ENCODE measurements at regions not wholly inside any gene's neighbourhood (a gene's known extent, or its start where the extent isn't known, plus 50 kb on each side); places are given as distances from the start of the nearest gene placed in this dataset.
"Not testable (repeated sequence)": the region's sequence is repeated elsewhere in the genome, so short reads cannot be mapped to it uniquely, and the experiment has no call there.

DNA sequence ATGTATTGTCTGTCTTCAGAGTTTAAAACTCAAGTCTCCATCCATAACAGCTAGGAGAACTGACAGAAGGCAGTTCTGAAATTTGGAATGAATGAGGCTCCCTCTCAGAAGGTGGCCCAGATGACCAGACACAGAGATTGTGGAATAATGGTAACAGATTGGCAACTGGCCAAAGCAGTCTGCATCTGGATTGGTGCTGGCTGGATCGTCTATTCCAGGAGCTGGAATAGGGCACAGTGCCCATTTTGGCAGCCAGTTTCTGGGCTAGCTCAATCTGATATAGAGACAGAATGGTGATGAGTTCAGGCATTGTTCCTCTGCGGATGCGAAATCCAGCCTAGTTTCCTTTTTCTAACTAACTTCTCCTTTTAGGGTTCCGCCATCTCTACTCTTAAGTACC lies 851.7 kb downstream of the PDCD6IP start:
- Histone ChIP-seq H3K4me1 (no peaks in the 10 kb centered on the region), H3K9me3 (no peaks in the 10 kb centered on the region), H3K4me3 (ENCODE audit: low read depth, low read length) (no peak overlapping the region), H3K27me3 (no peaks in the 10 kb centered on the region), H3K36me3 (no peaks in the 10 kb centered on the region)
- DNase-seq: peak; percentile 36
- TF ChIP-seq, protein P1, sequence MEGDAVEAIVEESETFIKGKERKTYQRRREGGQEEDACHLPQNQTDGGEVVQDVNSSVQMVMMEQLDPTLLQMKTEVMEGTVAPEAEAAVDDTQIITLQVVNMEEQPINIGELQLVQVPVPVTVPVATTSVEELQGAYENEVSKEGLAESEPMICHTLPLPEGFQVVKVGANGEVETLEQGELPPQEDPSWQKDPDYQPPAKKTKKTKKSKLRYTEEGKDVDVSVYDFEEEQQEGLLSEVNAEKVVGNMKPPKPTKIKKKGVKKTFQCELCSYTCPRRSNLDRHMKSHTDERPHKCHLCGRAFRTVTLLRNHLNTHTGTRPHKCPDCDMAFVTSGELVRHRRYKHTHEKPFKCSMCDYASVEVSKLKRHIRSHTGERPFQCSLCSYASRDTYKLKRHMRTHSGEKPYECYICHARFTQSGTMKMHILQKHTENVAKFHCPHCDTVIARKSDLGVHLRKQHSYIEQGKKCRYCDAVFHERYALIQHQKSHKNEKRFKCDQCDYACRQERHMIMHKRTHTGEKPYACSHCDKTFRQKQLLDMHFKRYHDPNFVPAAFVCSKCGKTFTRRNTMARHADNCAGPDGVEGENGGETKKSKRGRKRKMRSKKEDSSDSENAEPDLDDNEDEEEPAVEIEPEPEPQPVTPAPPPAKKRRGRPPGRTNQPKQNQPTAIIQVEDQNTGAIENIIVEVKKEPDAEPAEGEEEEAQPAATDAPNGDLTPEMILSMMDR (IDR thresholded peaks at IDR 0.05; ENCODE audit: low read depth, low read length): no peak

DNA sequence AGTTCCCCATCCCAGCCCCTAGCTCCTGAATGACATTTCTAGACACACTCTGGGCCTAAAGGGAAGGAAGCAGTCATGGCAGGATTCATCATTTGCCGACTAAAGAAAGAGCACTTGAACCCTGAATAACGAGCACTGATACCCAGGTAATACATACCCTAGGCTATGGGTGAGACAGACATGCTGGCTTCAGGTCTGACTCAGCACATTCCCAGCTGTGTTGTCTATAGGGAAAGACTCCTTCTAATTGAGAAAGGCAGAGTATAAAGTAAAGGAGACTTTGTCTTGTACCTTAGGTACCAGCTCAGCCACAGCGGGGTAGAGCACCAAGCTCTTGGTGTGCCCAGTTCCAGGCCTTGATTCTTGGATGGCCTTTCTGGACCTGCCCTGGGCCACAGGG lies 870.5 kb downstream of the PDCD6IP start:
- no peaks in the 10 kb centered on the region for H3K9me3 ChIP-seq
- no peaks in the 10 kb centered on the region for H3K27me3 ChIP-seq
- DNase-seq: no peak
- H3K36me3 ChIP-seq: no peaks in the 10 kb centered on the region
- no peak overlapping the region for H3K4me3 ChIP-seq (ENCODE audit: low read depth, low read length)
- no peaks in the 10 kb centered on the region for H3K4me1 ChIP-seq
- TF ChIP-seq, protein P1 (IDR thresholded peaks at IDR 0.05; ENCODE audit: low read depth, low read length): no peak

DNA sequence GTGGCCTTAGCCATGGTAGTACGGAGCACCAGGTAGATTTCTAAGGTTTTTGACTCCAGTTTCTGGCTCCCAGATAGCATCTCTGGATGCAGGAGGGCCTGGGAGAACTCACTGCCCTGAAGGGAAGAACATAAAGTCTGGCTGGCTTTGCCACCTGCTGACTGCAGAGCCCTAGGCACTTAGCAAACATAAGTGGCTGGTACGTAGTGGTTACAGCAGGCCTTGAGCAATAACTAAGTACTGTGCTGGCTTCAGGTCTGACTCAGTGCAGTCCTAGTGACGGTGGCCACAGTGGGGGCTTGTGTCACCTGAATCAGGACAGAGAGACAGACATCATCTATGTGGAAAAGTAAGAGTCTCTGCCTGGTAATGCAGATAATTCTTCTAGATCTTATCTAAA lies 871.1 kb downstream of the PDCD6IP start:
- Histone ChIP-seq H3K4me3 (ENCODE audit: low read depth, low read length) (no peak overlapping the region), H3K36me3 (no peaks in the 10 kb centered on the region), H3K27me3 (no peaks in the 10 kb centered on the region), H3K4me1 (no peaks in the 10 kb centered on the region), H3K9me3 (no peaks in the 10 kb centered on the region)
- TF ChIP-seq, protein P1 (IDR thresholded peaks at IDR 0.05; ENCODE audit: low read depth, low read length): no peak
- no peak for DNase-seq

DNA sequence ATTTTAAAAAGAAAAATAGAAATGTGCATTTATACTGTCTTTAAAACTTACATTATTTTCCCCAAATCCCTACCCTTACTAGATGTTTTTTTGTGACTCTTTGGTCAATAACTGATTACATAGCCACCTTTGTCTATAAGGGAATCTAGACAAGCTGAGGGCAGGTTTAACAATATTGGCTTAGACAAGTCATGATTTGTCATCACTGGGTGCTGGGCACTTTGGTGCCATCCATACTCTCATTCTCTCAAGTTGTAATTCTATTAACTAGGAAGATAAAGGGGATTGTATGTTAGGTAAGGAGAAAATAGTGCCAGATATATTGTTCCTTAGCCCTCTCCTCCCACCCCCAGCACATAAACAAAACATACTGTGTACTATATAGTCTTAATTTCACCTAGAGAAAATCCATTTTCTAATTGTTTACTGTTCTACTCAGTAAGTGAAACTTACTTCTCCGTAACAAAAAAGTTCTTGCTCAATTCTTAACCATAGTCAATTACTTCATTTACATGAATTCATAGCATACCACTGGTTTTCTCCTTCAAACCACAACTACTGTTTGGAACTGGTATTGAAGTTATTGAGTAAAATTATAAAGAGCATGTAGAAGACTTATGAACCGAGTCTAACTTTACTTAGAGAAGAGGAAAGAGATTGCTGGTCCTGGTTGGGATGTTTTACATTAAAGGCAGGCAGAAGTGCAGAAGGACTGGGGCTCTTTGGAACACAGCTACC lies 877.1 kb downstream of the PDCD6IP start:
- Histone ChIP-seq H3K36me3 (no peaks in the 10 kb centered on the region), H3K27me3 (no peaks in the 10 kb centered on the region), H3K9me3 (no peaks in the 10 kb centered on the region), H3K4me3 (ENCODE audit: low read depth, low read length) (no peak overlapping the region), H3K4me1 (no peaks in the 10 kb centered on the region)
- TF ChIP-seq, protein P1 (IDR thresholded peaks at IDR 0.05; ENCODE audit: low read depth, low read length): no peak
- DNase-seq: no peak

DNA sequence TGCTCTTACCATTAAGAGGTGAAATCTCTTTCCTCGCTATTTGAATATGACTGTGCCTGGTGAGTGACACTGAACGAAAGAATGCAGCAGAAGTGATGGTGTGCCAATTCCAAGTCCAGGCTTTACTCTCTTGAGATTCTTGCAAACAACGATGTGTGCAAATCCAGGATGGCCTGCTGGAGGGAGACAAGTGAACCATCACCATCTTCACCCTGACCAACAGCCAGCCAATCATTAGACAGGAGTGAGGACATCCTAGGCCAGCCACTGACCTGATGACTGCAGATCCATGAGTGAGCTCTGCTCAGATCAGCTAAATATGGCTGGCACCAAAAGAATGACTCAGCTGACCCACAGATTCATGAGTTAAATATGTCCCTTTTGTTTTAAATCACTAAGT lies 878.0 kb downstream of the PDCD6IP start:
- DNase-seq: no peak
- Histone ChIP-seq H3K4me3 (ENCODE audit: low read depth, low read length) (no peak overlapping the region), H3K27me3 (no peaks in the 10 kb centered on the region), H3K36me3 (no peaks in the 10 kb centered on the region), H3K9me3 (no peaks in the 10 kb centered on the region), H3K4me1 (no peaks in the 10 kb centered on the region)
- TF ChIP-seq, protein P1 (IDR thresholded peaks at IDR 0.05; ENCODE audit: low read depth, low read length): no peak

DNA sequence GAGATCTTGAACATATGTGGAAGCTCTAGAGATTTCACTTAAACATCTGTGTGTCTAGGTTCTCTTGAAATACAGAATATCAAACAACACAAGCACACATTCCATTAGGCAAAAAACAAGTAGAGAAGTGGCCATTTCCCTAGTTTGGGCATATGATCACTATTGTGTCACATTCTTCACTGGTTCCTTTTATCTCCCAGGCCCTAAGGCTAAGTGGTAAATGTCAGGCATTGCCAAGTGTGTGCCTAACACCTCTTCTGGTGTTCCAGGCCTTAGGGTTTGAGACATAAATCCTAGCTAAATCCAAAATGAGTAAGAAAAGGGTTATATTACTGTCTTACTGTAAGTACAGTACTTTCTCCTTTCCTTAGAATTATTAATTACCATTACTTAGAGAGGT lies 880.1 kb downstream of the PDCD6IP start:
- TF ChIP-seq, protein P1 (IDR thresholded peaks at IDR 0.05; ENCODE audit: low read depth, low read length): no peak

DNA sequence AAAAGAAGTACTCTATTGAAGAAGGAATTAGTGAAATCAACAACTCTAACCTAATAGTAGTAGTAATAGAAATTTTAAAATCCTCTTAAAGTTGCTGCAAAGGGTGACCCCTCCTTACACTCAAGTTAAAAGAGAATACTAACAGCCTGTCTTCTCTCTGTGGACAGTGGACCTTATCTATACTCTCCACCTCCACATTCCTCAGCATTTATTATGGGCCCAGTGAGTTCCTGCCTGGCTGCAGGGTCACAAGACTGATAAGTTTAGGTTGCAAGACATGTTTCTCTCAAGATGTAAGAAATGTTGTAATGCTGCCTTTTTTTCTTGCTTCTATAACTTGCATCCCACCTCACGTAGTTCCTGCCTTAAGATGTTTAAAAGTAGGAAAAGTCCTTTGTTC lies 880.6 kb downstream of the PDCD6IP start:
- not testable (repeated sequence) for H3K4me3 ChIP-seq (ENCODE audit: low read depth, low read length); H3K4me1 ChIP-seq; DNase-seq; H3K36me3 ChIP-seq; H3K27me3 ChIP-seq; H3K9me3 ChIP-seq

More for the DNA sequence above, 880.1 kb downstream of the PDCD6IP start:
- DNase-seq: no peak
- no peaks in the 10 kb centered on the region for H3K9me3 ChIP-seq
- H3K4me3 ChIP-seq (ENCODE audit: low read depth, low read length): no peak overlapping the region
- H3K27me3 ChIP-seq: no peaks in the 10 kb centered on the region
- no peaks in the 10 kb centered on the region for H3K36me3 ChIP-seq
- no peaks in the 10 kb centered on the region for H3K4me1 ChIP-seq

Data from BE2C (cell line).